Smooth muscle cell (in vitro differentiated cells): ENCODE measurements at regions not wholly inside any gene's neighbourhood (a gene's known extent, or its start where the extent isn't known, plus 50 kb on each side); places are given as distances from the start of the nearest gene placed in this dataset.

Experiments used
- DNase-seq: peaks from one replicate; lab custom pipeline; 2025; ENCODE audit not compliant: unreplicated experiment; lab: John Stamatoyannopoulos, UW
- H2AFZ ChIP-seq: fragments of 200-600 bp; sonication (generic); 2 replicates; pipeline ENCODE4 v1.6.0; 2016; ENCODE audit warnings: antibody characterized with exemption, low read depth, mild to moderate bottlenecking
- H3F3A ChIP-seq: fragments of 200-600 bp; sonication (generic); 2 replicates; pipeline ENCODE4 v1.6.0; 2017; ENCODE audit warnings: antibody characterized with exemption, low read depth
- H3K27ac ChIP-seq: fragments of 200-600 bp; sonication (generic); 2 replicates; pipeline ENCODE4 v1.5.1; 2016; ENCODE audit warnings: low read depth, mild to moderate bottlenecking
- H3K27me3 ChIP-seq: fragments of 200-600 bp; sonication (generic); 2 replicates; pipeline ENCODE4 v1.6.1; 2016; ENCODE audit warnings: low read depth, mild to moderate bottlenecking
- H3K36me3 ChIP-seq: fragments of 200-600 bp; sonication (generic); 2 replicates; pipeline ENCODE4 v1.5.1; 2016; ENCODE audit warnings: low read depth
- H3K4me1 ChIP-seq: fragments of 200-600 bp; sonication (generic); 2 replicates; pipeline ENCODE4 v1.5.1; 2016; ENCODE audit warnings: low read depth
- H3K4me2 ChIP-seq: fragments of 200-600 bp; sonication (generic); 2 replicates; pipeline ENCODE4 v1.6.0; 2016; ENCODE audit warnings: mild to moderate bottlenecking
- H3K4me3 ChIP-seq: fragments of 200-600 bp; sonication (generic); 2 replicates; pipeline ENCODE4 v1.5.1; 2016; ENCODE audit warnings: mild to moderate bottlenecking
- H3K79me2 ChIP-seq: fragments of 200-600 bp; sonication (generic); 2 replicates; pipeline ENCODE4 v1.6.0; 2016; ENCODE audit warnings: low read depth, mild to moderate bottlenecking
- H3K9ac ChIP-seq: fragments of 200-600 bp; sonication (generic); 2 replicates; pipeline ENCODE4 v1.6.0; 2016; ENCODE audit warnings: low read depth
- H3K9me3 ChIP-seq: fragments of 200-600 bp; sonication (generic); replicated peaks from 2 replicates; pipeline ENCODE4 v1.5.1; 2016; ENCODE audit warnings: low read depth
- H4K20me1 ChIP-seq: fragments of 200-600 bp; sonication (generic); 2 replicates; pipeline ENCODE4 v1.6.0; 2016; ENCODE audit warnings: low read depth
- CTCF ChIP-seq: fragments of 200-600 bp; sonication (generic); IDR thresholded peaks from 2 replicates; pipeline ENCODE4 v1.5.1; 2017; ENCODE audit warnings: borderline replicate concordance, mild to moderate bottlenecking, antibody characterized with exemption; ENCODE audit not compliant: insufficient read depth, poor library complexity, severe bottlenecking
- WGBS: methylation state at CpG from one replicate; pipeline ENCODE4 v1.1.7; 2016; ENCODE audit warnings: low lambda C conversion rate; 5-methylcytosine and 5-hydroxymethylcytosine counted together

GRCh38 chr2:156110890-156111289 lies 221.6 kb downstream of the NR4A2 start:
- no peaks in the 10 kb centered on the region for H3K4me1 ChIP-seq
- TF ChIP-seq CTCF = no peak
- H3K27ac ChIP-seq = no peak overlapping the region
- H3K9ac ChIP-seq = no peak overlapping the region
- H3F3A ChIP-seq = no peaks in the 10 kb centered on the region
- H3K36me3 ChIP-seq = no peaks in the 10 kb centered on the region
- no peaks in the 10 kb centered on the region for H3K27me3 ChIP-seq
- DNase-seq = no peak
- WGBS = 32% methylated on average over 2 of the region's 2 CpGs
- H3K9me3 ChIP-seq = no peaks in the 10 kb centered on the region
- H3K4me3 ChIP-seq = no peak overlapping the region
- no peaks in the 10 kb centered on the region for H4K20me1 ChIP-seq
- no peak overlapping the region for H2AFZ ChIP-seq
- H3K79me2 ChIP-seq = no peaks in the 10 kb centered on the region
- H3K4me2 ChIP-seq = no peak overlapping the region

GRCh38 chr2:156099382-156099781 lies 233.1 kb downstream of the NR4A2 start:
- Histone ChIP-seq H3K36me3 (no peaks in the 10 kb centered on the region), H3K9me3 (no peaks in the 10 kb centered on the region), H3K79me2 (no peaks in the 10 kb centered on the region), H3K9ac (no peak overlapping the region), H3K27me3 (no peaks in the 10 kb centered on the region), H3K4me2 (no peak overlapping the region), H2AFZ (no peak overlapping the region), H3K4me1 (peaks cover 7% of the 10 kb centered on the region), H3F3A (no peaks in the 10 kb centered on the region), H3K27ac (no peak overlapping the region), H4K20me1 (no peaks in the 10 kb centered on the region), H3K4me3 (no peak overlapping the region)
- no peak for TF ChIP-seq CTCF
- WGBS = 100% methylated on average over 1 of the region's 1 CpG
- DNase-seq = no peak

GRCh38 chr2:156098506-156098905 lies 234.0 kb downstream of the NR4A2 start:
- Histone ChIP-seq H3K27ac (no peak overlapping the region), H3K4me3 (no peak overlapping the region), H3K4me1 (peaks cover 7% of the 10 kb centered on the region), H3F3A (no peaks in the 10 kb centered on the region), H3K27me3 (no peaks in the 10 kb centered on the region), H3K9ac (no peak overlapping the region), H2AFZ (no peak overlapping the region), H3K36me3 (no peaks in the 10 kb centered on the region), H4K20me1 (no peaks in the 10 kb centered on the region), H3K79me2 (no peaks in the 10 kb centered on the region), H3K4me2 (no peak overlapping the region), H3K9me3 (no peaks in the 10 kb centered on the region)
- no peak for TF ChIP-seq CTCF
- 74% methylated on average over 2 of the region's 2 CpGs for WGBS
- DNase-seq = no peak

GRCh38 chr2:156088587-156088986 lies 243.9 kb downstream of the NR4A2 start:
- Histone ChIP-seq H3K9ac (no peak overlapping the region), H3K4me1 (no peaks in the 10 kb centered on the region), H3K4me2 (no peak overlapping the region), H3F3A (no peaks in the 10 kb centered on the region), H3K27me3 (no peaks in the 10 kb centered on the region), H3K36me3 (no peaks in the 10 kb centered on the region), H3K27ac (no peak overlapping the region), H4K20me1 (no peaks in the 10 kb centered on the region), H2AFZ (no peak overlapping the region), H3K9me3 (no peaks in the 10 kb centered on the region), H3K79me2 (no peaks in the 10 kb centered on the region), H3K4me3 (no peak overlapping the region)
- no peak for TF ChIP-seq CTCF
- DNase-seq = no peak
- 47% methylated on average over 5 of the region's 5 CpGs for WGBS
